ENCODE measurements at regions not wholly inside any gene's neighbourhood (a gene's known extent, or its start where the extent isn't known, plus 50 kb on each side); places are given as distances from the start of the nearest gene placed in this dataset.

- DNase-seq: no peak
Observed at GRCh38 chr2:240288087-240288521, 147.4 kb upstream of the GPC1 start.

GRCh38 chr2:240289701-240290431 lies 145.6 kb upstream of the GPC1 start:
- DNase-seq: no peak

- no peak for DNase-seq
Observed at GRCh38 chr2:240290432-240291336, 144.8 kb upstream of the GPC1 start.

- no peak for DNase-seq
Observed at GRCh38 chr2:240291337-240292034, 144.0 kb upstream of the GPC1 start.

- no peak for DNase-seq
Observed at GRCh38 chr2:240292035-240292574, 143.4 kb upstream of the GPC1 start.

GRCh38 chr2:240292619-240293525 lies 142.6 kb upstream of the GPC1 start:
- DNase-seq: no peak

- DNase-seq: peak; percentile 12
Observed at GRCh38 chr2:240293557-240294461, 141.7 kb upstream of the GPC1 start.

GRCh38 chr2:240294514-240294913 lies 140.9 kb upstream of the GPC1 start:
- no peak for DNase-seq

- no peak for DNase-seq
Observed at GRCh38 chr2:240295256-240296103, 140.0 kb upstream of the GPC1 start.

GRCh38 chr2:240296104-240296406 lies 139.4 kb upstream of the GPC1 start:
- no peak for DNase-seq

- DNase-seq: no peak
Observed at GRCh38 chr2:240296476-240297255, 138.8 kb upstream of the GPC1 start.

- no peak for DNase-seq
Observed at GRCh38 chr2:240297256-240298116, 138.0 kb upstream of the GPC1 start.

GRCh38 chr2:240298117-240298790 lies 137.2 kb upstream of the GPC1 start:
- DNase-seq: no peak

GRCh38 chr2:240298803-240299709 lies 136.4 kb upstream of the GPC1 start:
- no peak for DNase-seq

- DNase-seq: no peak
Observed at GRCh38 chr2:240299710-240300068, 135.8 kb upstream of the GPC1 start.

- DNase-seq: no peak
Observed at GRCh38 chr2:240300261-240300821, 135.1 kb upstream of the GPC1 start.

All from NCI-H1436 (cell line).